ENCODE measurements at regions not wholly inside any gene's neighbourhood (a gene's known extent, or its start where the extent isn't known, plus 50 kb on each side); places are given as distances from the start of the nearest gene placed in this dataset.

GRCh38 chr9:16197578-16198370 is 644.9 kb downstream of the CCDC171 start:
- no peak for TF ChIP-seq CTCF (conservative IDR thresholded peaks at IDR 0.05 in 1 of 2, IDR thresholded peaks at IDR 0.05 in 1 of 2; ENCODE audit: low read depth in 1 of 2, low read length in 2 of 2)
- TF ChIP-seq EZH2 (IDR thresholded peaks at IDR 0.05; ENCODE audit: low read length, missing control alignments), result no peak

All from fibroblast of lung (primary cell).